IPS-NIHi7 (cell line): ENCODE measurements at regions not wholly inside any gene's neighbourhood (a gene's known extent, or its start where the extent isn't known, plus 50 kb on each side); places are given as distances from the start of the nearest gene placed in this dataset.

Source experiments
- DNase-seq: peaks from one replicate; pipeline ENCODE4 v3.0.0; 2012; ENCODE audit warnings: mixed read lengths; ENCODE audit errors: extremely low spot score

DNA sequence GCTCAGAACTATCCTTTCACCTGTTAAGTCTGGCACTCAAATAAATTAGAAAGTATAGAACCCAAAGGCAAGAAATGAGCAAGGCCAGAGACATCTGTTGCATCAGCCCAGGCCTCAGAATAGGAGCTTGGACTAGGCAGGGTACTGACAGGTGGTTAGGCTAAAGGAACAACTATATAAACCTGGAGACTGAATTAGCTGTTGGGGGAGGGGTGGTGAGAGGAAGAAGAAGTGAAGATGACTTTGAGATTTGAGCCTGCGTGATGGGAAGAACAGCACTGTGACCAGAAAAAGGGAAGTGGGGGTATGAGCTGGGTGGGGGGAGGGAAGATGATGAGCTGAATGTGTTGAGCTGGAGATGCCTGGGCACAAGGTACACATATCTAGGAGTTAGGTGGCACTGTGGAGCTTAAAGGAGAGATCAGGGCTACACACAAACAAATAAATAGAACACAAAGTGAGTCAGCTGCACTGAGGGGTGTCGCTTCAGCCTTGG, 244.7 kb downstream of the PTEN start:
- DNase-seq = no peak

- DNase-seq = no peak
These were observed 246.9 kb downstream of the PTEN start for GRCh38 chr10:88110355-88110754.

- no peak for DNase-seq
These were observed 247.4 kb downstream of the PTEN start for GRCh38 chr10:88110822-88111221.

DNA sequence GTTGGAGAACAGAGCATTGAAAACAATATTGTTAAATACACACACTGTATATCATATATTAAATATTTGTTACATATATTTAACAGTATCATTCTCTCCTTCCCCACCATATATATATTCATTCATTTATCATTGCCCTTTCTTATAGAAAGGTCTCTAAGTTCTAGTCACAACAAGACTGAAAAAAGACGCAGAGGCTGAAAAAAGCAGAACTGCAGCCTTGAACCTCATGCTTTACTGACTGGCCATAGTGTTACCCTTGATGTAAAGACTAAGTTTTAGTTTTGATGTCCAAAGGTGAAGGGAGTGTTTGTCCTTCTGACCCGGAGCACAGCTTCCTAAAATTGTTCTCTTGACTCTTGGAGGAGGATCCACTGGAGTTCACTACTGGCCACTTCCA, 247.9 kb downstream of the PTEN start:
- DNase-seq = no peak

DNA sequence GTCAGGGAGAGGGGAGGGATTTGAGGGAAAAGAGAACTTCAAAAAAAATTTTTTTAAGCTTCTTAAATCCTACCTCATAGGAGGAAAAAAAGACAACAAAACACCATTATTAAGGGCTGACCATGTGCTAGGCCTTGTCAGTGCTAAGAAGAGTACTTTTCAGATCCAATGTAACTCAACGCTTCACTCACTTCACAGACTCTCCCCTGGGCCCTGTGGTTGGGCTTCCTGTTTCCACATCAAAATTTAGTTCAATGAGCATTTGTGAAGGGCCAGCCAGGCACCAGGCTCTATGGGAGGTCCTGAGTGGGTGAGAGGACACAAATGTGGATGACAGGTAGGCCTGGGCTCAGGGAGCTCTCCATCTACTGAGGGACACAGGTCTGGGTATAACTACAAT, 249.8 kb downstream of the PTEN start:
- DNase-seq = no peak

- no peak for DNase-seq
These were observed 250.3 kb downstream of the PTEN start for GRCh38 chr10:88113657-88114272.

- DNase-seq = peak; percentile 86
These were observed 250.9 kb downstream of the PTEN start for GRCh38 chr10:88114368-88114767.

DNA sequence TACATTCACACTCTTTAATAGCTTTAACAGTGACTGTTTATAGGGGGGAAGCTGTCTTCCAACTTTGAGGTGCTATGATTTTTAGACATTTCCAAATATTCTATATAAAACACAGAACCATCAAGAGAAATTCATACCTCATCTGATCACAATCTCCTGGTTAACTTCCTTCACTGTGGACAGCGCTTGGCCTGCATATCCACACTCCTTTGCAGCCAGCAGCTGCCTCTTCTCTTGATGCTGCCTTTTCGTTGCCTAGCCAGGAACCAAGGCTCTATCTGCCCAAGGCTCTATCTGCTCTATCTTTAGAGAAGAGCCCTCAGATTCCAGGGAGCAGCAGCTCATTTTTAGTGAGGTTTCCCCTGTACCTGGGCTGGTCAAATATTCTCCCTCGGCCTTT, 252.0 kb downstream of the PTEN start:
- DNase-seq = no peak

DNA sequence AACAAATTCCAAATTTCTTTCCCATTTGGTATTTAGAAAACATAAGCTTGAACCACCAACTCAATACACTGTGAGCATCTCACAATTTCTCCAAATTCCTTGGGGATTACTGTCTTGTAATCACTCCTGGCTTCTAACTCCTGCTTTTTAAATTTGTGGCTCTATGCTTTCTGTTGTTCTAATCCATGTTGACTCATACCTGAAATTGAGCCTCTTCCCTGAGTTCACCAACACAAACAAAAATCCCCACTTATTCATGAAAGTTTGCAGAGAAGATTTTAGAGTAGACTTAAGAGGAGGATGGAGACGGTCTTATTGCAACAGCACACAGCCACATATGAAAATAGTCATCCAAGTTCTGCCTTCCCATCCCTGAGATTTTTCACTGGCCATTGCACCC, 252.5 kb downstream of the PTEN start:
- no peak for DNase-seq

DNA sequence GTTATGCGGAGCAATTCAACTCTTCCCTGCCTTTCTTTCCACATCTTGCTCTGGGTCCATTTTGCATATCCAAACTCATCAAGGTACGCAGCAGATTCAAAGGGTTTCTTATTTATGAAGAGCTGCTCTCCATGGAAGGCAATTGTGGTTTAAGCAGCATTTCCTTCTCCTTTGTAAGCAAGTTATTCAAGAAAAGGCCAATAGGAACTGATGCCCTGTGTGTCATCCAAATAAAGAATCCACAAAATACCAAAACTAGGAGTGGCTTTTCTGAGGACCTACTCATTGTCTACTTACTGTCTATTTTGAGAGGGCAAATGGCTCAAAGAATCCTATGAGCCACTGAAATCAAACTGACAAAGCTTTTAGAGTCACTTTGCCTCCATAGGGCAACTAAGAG, 253.1 kb downstream of the PTEN start:
- DNase-seq = no peak

- DNase-seq = no peak
These were observed 253.7 kb downstream of the PTEN start for GRCh38 chr10:88116971-88117626.

- DNase-seq = peak; percentile 41
These were observed 254.6 kb downstream of the PTEN start for GRCh38 chr10:88117869-88118632.

DNA sequence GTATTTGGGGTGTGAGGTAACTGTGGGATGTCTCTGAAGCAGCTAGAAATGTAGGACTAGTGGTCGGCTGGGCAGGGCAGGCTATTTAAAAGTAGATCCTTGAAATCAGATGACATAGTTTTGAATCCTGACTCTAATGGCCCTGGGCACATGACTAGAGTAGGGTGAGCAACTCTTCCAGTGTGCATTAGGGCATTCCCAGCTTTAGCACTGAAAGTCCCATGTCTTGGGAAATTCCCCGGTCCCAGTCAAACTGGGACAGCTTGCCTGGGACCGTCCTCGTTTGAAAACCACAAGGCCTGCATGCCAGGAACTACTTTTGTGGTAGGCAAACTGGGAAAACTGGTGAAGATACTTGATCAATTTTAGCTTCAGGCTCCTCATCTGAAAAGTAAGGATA, 255.3 kb downstream of the PTEN start:
- DNase-seq = no peak

DNA sequence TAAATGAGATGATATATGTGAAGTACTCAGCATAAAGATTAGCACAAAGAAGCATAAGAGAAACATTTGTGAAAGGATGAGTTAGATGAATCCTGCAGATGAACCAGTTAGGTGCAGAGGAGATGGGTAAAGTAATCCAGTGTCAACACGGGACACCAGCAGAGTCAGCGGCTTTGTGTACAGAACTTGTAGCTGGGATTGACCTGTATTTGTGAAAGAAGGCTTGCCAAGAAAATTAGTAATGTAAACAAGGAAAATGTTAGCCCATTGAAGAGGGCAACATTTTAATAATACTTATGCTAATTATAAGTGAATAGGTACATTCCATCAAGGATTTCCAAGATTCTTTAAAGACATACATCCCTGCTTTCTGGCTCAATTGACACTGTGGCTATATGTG, 255.7 kb downstream of the PTEN start:
- no peak for DNase-seq

- DNase-seq = no peak
These were observed 256.6 kb downstream of the PTEN start for GRCh38 chr10:88120075-88120474.

DNA sequence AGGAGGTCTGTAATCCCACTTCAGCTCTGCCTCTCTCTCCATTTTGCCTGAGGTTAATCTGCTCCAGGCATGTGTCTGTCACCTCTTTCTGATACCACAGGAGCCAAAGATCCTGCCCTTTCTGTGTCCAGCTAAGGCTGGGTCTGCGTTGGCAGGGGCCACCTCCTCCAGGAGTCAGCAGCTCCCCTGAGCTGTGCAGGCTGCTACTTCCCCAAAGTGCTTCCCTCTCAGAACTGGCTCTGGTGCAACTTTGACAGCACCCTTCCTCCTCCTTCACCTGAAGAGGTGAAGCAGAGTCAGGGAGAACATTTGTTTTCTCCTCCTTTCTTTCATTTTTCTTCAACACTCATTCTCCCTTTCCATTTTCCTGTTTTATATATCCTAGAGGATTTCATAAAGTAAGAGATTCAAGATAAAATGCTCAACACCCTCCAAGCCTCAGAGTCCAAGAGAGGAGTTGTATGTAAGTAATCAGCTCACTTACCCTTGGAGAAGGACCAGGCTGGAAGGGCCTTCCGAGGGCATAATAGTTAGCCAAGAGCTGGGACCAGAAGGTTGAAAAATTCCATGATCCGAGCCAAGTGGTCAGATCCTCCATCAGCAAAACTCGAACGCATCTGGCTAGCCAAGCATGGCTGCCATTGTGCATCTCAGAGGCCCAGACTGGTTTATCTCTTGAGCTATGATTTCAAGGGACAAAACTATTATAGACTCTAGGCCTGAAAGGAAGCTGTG, 257.3 kb downstream of the PTEN start:
- DNase-seq = no peak

DNA sequence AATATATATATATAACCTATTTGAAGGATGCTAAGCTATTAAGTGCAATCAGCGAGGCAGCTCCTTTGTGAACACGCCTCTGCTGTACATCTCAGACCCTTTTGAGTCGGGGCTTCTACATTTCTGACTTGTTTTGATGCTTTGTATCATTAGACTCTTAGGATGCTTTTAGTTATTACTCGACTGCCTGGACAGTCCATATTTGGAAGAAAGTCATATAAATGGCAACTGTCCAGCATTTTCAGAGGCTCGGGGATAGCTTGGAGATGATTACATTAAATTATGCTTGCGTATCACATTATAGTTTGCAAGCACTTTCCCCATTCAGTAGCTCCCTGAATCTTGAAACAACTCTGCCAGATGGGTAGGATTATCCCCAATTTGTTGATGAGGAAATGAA, 257.9 kb downstream of the PTEN start:
- DNase-seq = no peak

- no peak for DNase-seq
These were observed 258.7 kb downstream of the PTEN start for GRCh38 chr10:88122145-88122544.

DNA sequence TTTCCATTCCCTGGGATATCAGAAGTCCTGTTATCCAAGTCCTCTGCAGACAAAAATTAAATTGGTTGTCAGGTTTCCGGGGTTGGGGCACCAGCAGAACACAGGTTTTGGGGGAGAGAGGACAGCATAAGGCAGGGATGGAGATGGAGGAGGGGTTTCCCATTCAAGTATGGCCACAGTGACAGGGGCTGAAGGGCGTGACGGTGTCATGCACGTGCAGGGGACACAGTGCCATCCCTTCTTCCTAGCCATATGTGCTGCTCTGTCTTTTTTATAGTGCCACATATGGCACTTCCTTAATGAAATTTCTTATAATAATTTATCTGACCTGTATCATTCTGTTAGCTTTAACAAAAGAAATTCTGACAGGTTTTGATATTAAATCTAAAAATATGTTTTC, 259.2 kb downstream of the PTEN start:
- DNase-seq = no peak

GRCh38 chr10:88125766-88126165, 262.3 kb downstream of the PTEN start:
- no peak for DNase-seq

DNA sequence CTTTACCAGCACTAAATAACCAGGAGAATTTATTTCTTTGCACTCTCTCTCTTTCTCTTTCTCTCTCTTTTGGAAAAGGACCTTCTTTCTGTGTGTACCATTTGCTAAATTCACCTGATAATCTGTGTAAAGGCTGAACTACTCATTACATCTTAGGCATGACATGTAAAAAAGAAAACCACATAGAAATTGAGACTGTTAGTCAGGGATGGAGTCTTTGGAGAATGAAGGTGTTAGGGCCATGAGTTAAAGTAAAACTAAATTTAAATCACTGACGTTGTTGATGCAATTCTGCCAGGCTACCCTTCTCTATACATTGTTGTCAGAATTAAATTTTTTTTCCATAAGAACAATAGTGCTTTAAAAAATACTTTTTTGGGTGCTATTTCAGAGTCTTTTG, 263.3 kb downstream of the PTEN start:
- DNase-seq = no peak

DNA sequence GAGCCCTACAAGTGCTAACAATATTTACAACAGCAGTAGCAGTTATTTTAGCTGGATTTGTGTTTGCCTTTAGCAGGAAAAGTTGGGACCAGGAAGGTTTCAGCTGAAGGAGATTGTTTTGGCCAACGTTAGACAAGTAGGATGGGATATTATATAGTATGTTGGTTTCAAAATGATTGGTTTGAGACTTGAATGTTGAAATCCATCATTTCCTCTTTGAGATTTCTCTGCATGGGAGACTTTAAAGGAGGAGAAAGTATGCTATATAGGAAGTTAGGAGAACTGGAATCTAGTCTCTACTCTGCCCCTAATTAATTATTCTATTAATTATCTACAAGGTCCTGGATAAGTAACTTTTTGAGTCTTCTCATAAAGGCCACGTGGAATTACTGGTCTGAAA, 263.8 kb downstream of the PTEN start:
- no peak for DNase-seq
